ENCODE measurements at regions not wholly inside any gene's neighbourhood (a gene's known extent, or its start where the extent isn't known, plus 50 kb on each side); places are given as distances from the start of the nearest gene placed in this dataset.

DNA sequence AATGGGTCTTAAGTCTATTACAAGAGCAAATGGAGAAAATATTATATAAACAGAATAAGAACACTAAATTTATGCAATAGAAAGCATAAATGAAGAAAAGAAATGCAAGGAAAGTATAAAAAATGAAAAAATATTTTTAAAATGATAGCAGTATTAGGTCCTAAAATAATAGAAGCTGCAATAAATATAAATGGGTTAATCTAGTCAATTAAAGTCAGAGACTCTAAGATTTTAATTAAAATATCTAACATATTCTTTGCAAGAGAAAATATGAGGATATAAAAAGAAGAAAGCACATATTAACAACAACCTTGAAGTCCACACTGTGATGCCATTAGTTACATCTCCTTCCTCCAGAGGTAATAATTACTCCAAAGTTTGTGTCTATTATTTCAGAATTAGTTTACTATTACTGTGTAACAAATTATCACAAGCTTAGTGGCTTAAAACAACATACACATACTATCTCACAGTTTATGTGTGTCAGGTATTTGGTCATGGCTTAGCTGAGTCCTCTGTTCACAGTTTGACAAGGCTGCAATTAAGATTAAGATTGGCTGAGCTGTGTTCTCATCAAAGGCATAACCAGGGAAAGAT, 174.9 kb downstream of the NAA11 start:
- Histone ChIP-seq H3K36me3 (no peaks in the 10 kb centered on the region), H3K9me3 (peaks cover 0 to 22% (median 12%) of the 10 kb centered on the region in 8 donors), H3K27ac (no peak overlapping the region), H3K4me3 (no peak overlapping the region), H3K4me1 (no peaks in the 10 kb centered on the region), H3K27me3 (replicated peaks in 1 of 7) (no peaks in the 10 kb centered on the region)
- TF ChIP-seq, protein P1, sequence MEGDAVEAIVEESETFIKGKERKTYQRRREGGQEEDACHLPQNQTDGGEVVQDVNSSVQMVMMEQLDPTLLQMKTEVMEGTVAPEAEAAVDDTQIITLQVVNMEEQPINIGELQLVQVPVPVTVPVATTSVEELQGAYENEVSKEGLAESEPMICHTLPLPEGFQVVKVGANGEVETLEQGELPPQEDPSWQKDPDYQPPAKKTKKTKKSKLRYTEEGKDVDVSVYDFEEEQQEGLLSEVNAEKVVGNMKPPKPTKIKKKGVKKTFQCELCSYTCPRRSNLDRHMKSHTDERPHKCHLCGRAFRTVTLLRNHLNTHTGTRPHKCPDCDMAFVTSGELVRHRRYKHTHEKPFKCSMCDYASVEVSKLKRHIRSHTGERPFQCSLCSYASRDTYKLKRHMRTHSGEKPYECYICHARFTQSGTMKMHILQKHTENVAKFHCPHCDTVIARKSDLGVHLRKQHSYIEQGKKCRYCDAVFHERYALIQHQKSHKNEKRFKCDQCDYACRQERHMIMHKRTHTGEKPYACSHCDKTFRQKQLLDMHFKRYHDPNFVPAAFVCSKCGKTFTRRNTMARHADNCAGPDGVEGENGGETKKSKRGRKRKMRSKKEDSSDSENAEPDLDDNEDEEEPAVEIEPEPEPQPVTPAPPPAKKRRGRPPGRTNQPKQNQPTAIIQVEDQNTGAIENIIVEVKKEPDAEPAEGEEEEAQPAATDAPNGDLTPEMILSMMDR (IDR thresholded peaks at IDR 0.05 in 8 of 11, conservative IDR thresholded peaks at IDR 0.05 in 3 of 11): no peak
- TF ChIP-seq POLR2A (IDR thresholded peaks at IDR 0.05) (no peak), POLR2AphosphoS5 (IDR thresholded peaks at IDR 0.05) (no peak)
- intact Hi-C loops (cut with DNase I; ENCODE audit: low total_unique reads): no loop called here
- no peak for DNase-seq

DNA sequence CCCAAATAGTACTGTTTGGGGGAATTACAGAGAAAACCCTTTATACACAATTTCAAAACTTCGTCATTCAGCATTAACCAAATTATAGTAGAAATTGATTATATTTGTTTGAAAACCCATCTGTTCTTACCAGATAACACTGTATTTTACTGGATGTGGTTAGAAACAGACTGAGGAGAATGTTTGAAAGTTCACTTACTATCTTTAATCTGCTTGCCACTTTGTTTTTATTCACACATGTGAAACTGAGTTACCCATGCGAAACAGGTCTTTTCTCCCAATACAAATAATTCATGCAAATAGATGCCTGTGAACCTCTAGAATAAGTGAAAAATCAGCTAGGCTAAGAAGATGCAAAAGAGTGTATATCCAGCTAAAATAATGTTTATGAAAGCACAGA, 177.5 kb downstream of the NAA11 start:
- H3K4me3 ChIP-seq: no peak overlapping the region
- TF ChIP-seq POLR2AphosphoS5 (IDR thresholded peaks at IDR 0.05): no peak
- TF ChIP-seq POLR2A (IDR thresholded peaks at IDR 0.05): no peak
- TF ChIP-seq, protein P1 (IDR thresholded peaks at IDR 0.05 in 8 of 11, conservative IDR thresholded peaks at IDR 0.05 in 3 of 11): no peak
- no peaks in the 10 kb centered on the region for H3K36me3 ChIP-seq
- no peaks in the 10 kb centered on the region for H3K4me1 ChIP-seq
- DNase-seq: no peak
- H3K9me3 ChIP-seq: peaks cover 0 to 32% (median 24%) of the 10 kb centered on the region in 8 donors
- no peak overlapping the region for H3K27ac ChIP-seq
- no peaks in the 10 kb centered on the region for H3K27me3 ChIP-seq (replicated peaks in 1 of 7)
- WGBS, 5 donors: 85 to 96% (median 89%) methylated on average over 2 of the region's 2 CpGs
- intact Hi-C loops (cut with DNase I; ENCODE audit: low total_unique reads): no loop called here

DNA sequence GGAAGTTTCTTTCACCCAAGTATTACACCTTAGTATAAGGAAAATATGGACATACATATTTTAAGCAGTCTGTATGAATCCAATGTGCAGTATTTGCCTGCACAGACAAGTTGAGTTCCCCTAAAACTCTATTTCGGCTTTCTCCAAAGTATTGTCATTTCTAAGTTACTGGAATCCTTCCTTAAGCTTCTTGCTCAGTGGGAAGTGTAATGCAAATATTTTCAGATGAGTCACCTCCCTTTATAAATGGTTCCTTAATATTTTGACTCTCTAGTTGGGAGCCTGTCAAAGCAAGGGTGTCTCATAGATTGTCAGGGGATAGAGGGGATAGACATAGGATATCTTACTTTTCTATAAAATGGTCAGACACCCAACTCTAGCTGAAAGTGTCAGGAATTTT, 178.6 kb downstream of the NAA11 start:
- WGBS, 5 donors: 75 to 97% (median 86%) methylated on average over 1 of the region's 1 CpG
- TF ChIP-seq POLR2AphosphoS5 (IDR thresholded peaks at IDR 0.05): no peak
- no peak for TF ChIP-seq POLR2A (IDR thresholded peaks at IDR 0.05)
- TF ChIP-seq, protein P1 (IDR thresholded peaks at IDR 0.05 in 8 of 11, conservative IDR thresholded peaks at IDR 0.05 in 3 of 11): no peak
- Histone ChIP-seq H3K27ac (no peak overlapping the region), H3K9me3 (peaks cover 0 to 38% (median 30%) of the 10 kb centered on the region in 8 donors), H3K27me3 (replicated peaks in 1 of 7) (no peaks in the 10 kb centered on the region), H3K4me1 (no peaks in the 10 kb centered on the region), H3K4me3 (no peak overlapping the region), H3K36me3 (no peaks in the 10 kb centered on the region)
- DNase-seq: no peak
- intact Hi-C loops (cut with DNase I; ENCODE audit: low total_unique reads): no loop called here

DNA sequence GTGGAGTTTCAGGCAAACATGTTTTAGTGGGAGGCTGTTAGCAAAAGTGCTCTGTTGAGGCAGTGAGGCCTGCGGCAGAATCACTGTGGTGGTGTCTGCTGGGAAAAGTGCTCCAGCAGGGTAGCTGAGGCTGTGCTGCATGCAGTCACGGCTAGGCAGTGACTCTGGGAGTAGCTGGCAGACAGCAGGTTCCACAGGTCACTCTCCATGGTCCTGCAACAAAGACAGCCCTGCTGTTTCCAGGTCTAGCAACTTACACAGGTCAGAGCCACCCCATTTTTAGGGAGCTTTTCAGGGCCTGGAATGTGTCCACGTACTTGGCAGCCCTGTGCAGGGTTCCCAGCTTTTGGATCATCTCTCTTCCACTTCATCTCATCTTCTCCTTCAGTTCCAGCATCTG, 184.3 kb downstream of the NAA11 start:
- TF ChIP-seq POLR2A (IDR thresholded peaks at IDR 0.05) (no peak), POLR2AphosphoS5 (IDR thresholded peaks at IDR 0.05) (no peak)
- TF ChIP-seq, protein P1 (IDR thresholded peaks at IDR 0.05 in 8 of 11, conservative IDR thresholded peaks at IDR 0.05 in 3 of 11): no peak
- WGBS, 5 donors: 50 to 73% (median 59%) methylated on average over 2 to 3 of the region's 3 CpGs
- Histone ChIP-seq H3K27me3 (replicated peaks in 1 of 7) (no peaks in the 10 kb centered on the region), H3K36me3 (no peaks in the 10 kb centered on the region), H3K27ac (no peak overlapping the region), H3K4me3 (no peak overlapping the region), H3K9me3 (peaks cover 0 to 23% (median 16%) of the 10 kb centered on the region in 8 donors), H3K4me1 (no peaks in the 10 kb centered on the region)
- intact Hi-C loops (cut with DNase I; ENCODE audit: low total_unique reads): no loop called here
- no peak for DNase-seq
